T-helper 1 cell (primary cell): ENCODE measurements at regions not wholly inside any gene's neighbourhood (a gene's known extent, or its start where the extent isn't known, plus 50 kb on each side); places are given as distances from the start of the nearest gene placed in this dataset.
"Not testable (repeated sequence)": the region's sequence is repeated elsewhere in the genome, so short reads cannot be mapped to it uniquely, and the experiment has no call there.

Experiments used
- DNase-seq, 5 donors: peaks; one replicate each; pipeline ENCODE4 v3.0.0-alpha.2; 2012 to 2020

DNA sequence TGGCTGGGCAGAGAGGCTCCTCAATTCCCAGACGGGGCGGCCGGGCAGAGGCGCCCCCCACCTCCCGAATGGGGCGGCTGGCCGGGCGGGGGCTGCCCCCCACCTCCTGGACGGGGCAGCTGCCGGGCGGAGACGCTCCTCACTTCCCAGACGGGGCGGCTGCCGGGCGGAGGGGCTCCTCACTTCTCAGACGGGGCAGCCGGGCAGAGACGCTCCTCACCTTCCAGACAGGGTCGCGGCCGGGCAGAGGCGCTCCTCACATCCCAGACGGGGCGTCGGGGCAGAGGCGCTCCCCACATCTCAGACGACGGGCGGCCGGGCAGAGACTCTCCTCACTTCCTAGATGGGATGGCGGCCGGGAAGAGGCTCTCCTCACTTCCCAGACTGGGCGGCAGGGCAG lies 214.1 kb downstream of the SOX2 start:
- not testable (repeated sequence) for DNase-seq

DNA sequence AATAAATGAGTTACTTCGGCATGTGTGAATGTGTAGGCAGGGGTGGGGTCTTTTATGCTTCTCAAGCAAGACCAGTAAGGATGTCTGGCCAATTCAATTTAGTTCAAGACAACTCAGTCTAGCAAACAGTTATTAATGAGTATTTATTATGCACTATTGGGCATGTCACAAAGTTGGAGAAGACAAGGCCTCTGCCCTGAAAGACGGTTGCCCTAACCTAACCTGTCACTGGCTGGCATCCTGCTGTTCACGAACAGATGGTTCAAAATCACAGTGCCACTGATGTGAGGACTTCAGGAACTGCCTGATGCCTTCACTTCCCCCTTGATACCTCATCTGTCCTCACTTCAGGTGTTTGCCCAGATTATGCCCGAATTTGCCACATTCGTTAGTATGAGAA lies 217.8 kb downstream of the SOX2 start:
- DNase-seq = no peak

DNA sequence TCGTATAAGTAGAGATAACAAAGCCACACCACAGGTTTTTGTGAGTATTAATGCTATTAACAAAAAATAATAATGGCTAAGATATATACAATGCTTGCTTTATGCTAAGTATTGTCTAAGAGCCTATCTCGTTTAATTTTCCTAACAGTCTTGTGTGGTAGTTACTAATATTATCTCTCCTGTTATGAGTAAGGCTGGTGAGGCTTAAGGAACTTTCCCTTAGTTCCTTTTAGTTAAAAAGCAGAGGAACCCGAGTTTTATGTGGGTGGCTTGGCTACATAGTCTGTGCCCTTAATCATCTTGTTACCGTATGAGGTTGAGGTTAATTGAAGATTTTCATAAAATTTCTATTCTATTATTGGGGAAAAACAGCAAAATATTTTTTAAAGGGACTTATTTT lies 218.4 kb downstream of the SOX2 start:
- no peak for DNase-seq

GRCh38 chr3:181932039-181932438 lies 220.3 kb downstream of the SOX2 start:
- no peak for DNase-seq

- no peak for DNase-seq
Measured at GRCh38 chr3:181933052-181933618, 221.4 kb downstream of the SOX2 start.

GRCh38 chr3:181935915-181936314 lies 224.2 kb downstream of the SOX2 start:
- no peak for DNase-seq

DNA sequence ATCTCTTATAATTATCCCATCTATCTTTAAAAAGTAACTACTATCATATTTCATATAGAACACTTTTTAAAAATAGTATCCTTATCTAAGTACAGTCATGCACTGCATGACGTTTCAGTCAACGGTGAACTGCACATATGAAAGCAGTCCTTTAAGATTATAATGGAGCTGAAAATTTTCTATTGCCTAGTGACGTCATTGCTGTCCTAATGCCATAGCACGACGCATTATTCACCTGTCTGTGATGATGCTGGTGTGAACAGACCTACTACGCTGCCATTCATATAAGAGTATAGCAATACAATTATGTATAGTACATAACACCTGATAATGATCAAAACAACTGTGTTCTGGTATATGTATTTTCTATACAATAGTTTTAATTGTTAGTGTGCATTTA lies 225.0 kb downstream of the SOX2 start:
- no peak for DNase-seq

DNA sequence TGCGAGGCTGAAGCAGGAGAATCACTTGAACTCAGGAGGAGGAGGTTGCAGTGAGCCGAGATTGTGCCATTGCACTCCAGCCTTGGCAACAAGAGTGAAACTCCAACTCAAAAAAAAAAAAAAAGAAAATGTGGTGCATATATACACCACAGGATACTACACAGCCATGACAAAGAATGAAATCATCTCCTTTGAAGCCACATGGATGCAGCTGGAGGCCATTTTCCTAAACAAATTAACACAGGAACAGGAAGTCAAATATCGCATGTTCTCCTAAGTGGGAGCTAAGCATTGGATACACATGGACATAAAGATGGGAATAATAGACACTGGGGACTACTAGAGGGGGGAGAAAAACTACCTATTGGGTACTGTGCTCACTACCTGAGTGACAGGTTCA lies 226.9 kb downstream of the SOX2 start:
- DNase-seq = not testable (repeated sequence)

- no peak for DNase-seq
Measured at GRCh38 chr3:181940703-181941102, 229.0 kb downstream of the SOX2 start.

DNA sequence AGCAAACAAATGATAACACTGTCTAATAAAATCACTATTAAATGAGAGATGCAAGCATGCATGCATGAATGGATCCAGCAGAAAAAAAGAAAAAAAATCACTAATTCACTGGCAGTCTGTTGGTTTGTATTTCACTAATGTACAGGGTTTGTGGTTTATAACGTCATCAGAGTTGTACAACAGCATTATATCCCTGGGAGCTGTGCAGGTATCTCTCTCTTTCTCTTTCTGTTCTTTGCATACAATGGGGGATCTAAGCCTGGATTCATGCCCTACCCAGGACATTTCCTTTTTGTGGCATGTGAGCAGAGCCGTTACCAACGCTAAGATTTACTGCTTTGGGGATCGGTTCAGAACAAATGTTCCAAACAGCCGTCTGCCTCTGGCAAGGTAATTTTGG lies 229.5 kb downstream of the SOX2 start:
- no peak for DNase-seq

GRCh38 chr3:181943285-181943684 lies 231.6 kb downstream of the SOX2 start:
- DNase-seq = no peak

GRCh38 chr3:181947606-181948005 lies 235.9 kb downstream of the SOX2 start:
- no peak for DNase-seq

DNA sequence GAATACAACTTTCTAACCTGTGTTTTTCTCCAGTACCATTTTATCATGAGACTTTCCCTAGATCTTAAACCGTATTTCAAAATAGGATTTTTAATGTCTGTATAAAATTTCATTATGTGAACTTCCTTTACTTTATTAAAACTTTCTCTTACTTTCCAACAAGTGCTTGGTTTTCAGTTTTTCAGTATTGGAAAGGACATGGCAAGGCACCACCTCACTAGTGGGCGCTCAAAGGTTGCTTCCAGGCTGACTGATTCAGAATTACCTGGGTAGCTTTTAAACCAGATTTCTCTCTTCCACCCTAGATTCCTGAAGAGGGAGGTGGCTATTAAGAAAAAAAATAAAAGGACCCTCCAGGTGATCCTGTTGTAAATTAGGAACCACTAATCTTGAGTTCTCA lies 236.6 kb downstream of the SOX2 start:
- DNase-seq = no peak

DNA sequence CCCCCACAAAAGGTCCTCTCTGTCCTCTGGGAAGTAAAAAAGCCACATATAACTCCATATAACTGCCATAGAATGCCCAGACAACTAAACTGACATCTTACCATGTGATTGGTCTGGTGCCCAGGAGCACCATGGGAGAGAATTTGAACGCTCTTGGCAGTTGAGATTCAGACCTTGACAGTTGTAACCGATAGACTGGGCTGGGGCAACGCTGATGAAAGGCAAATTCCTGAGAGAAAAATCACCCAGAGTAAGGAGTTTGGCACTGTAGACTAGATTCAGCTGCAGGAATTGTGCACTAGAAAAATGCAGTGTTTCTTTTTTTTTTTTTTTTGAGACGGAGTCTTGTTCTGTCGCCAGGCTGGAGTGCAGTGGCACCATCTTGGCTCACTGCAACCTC lies 240.5 kb downstream of the SOX2 start:
- no peak for DNase-seq

DNA sequence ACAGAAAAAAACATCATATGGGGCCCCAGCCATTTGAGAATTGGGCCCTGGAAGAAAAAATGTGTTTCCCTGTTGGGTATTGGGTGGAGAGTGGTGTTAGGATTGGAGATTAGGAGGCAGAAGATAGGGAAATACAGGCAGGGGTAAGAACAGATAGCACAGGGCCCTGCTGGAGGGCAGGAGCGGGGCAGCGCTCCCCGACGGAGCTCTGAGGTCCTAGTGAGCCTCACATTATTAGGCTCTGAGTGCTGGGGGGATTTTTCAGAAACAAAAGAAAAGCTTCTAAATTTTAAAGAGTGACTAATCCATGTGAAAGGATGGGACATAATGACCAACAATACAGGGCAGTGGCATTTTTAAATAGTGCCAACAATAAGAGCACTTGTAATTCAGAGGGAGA lies 241.2 kb downstream of the SOX2 start:
- DNase-seq = no peak

- DNase-seq = no peak
Measured at GRCh38 chr3:181955566-181955965, 243.8 kb downstream of the SOX2 start.

- DNase-seq = no peak
Measured at GRCh38 chr3:181956122-181956521, 244.4 kb downstream of the SOX2 start.

- DNase-seq = no peak
Measured at GRCh38 chr3:181966393-181966792, 254.7 kb downstream of the SOX2 start.

- DNase-seq = no peak
Measured at GRCh38 chr3:181969925-181970324, 258.2 kb downstream of the SOX2 start.

- DNase-seq = no peak
Measured at GRCh38 chr3:181971424-181971823, 259.7 kb downstream of the SOX2 start.

GRCh38 chr3:181974198-181974597 lies 262.5 kb downstream of the SOX2 start:
- DNase-seq = no peak

- DNase-seq = no peak
Measured at GRCh38 chr3:181976526-181976925, 264.8 kb downstream of the SOX2 start.

- no peak for DNase-seq
Measured at GRCh38 chr3:181985386-181985785, 273.7 kb downstream of the SOX2 start.

GRCh38 chr3:181987736-181988135 lies 276.0 kb downstream of the SOX2 start:
- DNase-seq = no peak

DNA sequence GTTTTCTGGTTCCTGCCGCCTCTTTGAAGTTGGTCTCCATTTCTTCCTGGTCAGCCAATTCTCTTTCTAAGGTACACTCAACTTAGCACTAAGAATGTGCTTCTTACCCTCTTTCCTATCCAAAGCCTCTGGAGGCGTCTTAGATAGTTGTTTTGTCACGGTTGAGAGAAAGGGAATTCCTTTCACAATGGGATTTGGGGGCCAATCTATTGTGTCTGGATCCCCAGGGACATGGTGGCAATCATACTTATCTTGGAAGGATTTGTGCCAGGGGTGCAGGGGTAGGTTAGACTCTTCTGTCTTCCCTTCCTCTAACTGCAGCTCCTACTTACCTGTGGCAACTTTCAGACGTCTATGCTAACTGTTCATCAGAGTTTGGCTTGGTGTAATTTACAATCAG lies 287.1 kb downstream of the SOX2 start:
- DNase-seq = no peak

GRCh38 chr3:181999314-181999713 lies 287.6 kb downstream of the SOX2 start:
- no peak for DNase-seq
